DMS114 treated with DMSO at 0.1 percent for 48 hours (cell line): ENCODE measurements at regions not wholly inside any gene's neighbourhood (a gene's known extent, or its start where the extent isn't known, plus 50 kb on each side); places are given as distances from the start of the nearest gene placed in this dataset.
"Not testable (repeated sequence)": the region's sequence is repeated elsewhere in the genome, so short reads cannot be mapped to it uniquely, and the experiment has no call there.

Experiments used
- DNase-seq: peaks from one replicate; lab custom pipeline; 2025; ENCODE audit not compliant: unreplicated experiment; lab: John Stamatoyannopoulos, UW

DNA sequence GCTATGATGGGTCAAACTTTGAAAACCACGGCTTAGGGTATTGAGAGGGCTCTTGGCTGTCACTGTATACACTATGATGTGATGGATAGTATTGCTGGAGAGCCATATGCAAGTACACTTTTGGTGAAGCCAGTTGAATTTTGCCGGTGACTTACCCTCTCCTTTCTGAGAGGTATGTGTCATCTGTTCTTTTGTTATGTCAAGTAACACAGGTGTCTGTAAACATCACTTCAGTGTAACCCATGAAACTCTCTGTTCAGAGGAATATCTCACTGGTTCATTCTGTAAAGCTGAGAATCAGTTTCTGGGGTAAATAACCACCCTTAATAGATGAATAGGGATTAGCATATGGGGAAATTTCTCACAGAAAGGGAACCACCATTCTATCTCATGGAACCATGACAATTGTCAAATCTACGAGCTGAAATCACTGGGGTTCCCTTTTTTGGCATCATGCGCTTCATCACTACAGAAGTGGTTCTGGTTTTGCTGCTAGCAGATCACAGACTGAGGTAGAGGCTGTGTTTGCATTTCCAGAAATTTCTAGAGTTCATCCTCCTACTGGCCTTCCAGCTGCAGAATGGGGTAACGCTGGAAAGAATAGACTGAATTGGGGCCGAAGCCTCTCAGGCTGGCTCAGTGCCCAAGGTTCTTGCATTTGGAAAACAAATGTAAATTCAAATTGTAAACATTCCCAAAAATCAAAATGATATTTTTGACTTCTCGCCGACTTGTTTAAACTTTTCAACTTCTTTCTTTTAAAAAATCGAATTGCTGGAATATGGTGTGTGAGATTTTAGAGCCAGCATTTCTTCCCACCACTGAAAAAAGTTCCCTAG is 83.3 kb upstream of the CREB5 start:
- no peak for DNase-seq

DNA sequence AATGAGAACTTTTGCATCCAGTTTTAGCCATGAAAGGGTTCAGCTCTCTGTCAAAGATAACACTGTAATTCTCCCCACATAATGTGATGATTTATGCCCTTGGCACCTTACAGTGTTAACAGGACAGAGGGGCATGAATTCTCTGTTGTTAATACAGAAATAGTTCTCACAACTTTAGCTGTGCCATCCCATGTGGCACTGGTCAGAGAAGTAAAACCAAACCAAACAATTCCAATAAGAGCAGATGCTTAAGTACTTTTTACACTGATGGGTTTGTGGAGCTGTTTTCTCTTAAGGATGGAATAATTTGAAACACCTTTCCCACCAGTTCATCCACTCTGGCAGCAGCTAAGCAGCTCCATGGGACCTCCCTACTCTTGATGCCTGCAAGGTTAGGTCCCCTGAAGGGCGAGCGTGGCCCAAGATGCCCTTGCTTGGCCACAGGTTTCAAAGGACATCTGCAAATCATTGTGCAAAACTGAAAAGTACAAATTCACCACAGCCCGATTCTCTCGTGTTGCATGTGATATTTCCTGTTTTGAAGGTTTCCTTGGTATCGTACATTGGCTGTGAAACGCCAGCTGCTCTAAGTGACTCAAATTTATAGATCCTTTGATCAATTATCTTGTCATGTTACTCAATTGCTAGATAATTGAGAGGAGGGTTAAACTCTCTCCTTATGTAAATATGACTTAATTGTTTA is 82.5 kb upstream of the CREB5 start:
- DNase-seq: no peak

DNA sequence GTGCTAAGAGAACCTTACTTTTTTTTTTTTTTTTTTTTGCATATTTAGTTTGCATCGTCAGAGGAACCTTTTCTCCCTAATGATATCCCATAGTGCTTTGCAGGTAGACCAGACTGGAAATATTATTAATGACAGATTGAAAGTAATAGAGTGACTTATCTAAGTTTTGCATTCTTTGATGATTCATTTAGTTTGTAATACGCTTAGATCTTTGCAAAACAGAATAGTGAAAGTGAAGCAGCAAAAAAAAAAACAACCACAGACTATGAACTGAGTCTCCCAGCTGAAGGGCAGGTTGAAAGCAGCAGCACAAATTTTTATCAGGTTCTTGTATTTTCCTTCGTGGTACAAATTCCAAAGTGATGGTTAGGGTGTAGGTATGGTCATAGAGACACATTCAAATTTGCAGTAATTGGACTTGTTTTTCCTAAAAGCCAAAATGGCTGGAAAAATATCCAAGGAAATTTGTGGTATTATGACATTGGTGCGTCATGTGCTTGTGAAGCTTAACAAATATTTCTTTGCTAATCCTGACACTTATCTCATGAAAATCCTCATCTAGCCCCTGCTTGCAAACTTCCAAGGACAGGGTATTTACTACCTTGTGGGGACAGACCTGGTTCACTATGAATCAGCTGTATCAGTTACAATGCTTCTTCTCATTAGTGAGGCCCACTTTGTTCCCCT is 81.8 kb upstream of the CREB5 start:
- DNase-seq: no peak

DNA sequence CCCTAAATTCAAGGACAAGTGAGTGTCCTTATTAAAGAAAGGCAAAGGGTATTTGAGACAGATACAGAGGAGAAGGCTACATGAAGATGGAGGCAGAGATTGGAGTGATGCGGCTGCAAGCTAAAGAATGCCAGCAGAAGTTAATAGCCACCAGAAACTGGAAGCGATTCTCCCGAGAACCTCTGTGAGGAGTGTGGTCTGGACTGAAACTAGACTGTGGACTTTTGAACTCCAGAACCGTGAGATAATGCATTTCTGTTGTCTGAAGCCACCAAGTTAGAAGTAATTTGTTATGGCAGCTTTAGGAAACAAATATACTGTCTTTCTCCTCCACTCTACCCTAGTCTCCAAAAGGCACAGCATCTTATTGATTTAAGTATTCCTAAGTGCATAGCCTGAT is 80.3 kb upstream of the CREB5 start:
- no peak for DNase-seq

DNA sequence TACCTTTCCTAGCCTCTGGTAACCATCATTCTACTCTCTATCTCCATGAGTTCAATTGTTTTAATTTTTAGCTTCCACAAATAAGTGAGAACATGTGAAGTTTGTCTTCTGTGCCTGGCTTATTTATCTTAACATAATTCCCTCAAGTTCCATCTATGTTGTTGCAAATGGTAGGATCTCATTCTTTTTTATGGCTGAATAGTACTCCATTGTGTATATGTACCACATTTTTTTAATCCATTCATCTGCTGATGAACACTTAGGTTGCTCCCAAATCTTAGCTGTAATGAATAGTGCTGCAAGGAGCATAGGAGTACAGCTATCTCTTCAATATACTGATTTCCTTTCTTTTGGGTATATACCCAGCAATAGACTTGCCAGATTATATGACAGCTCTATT is 78.8 kb upstream of the CREB5 start:
- DNase-seq: not testable (repeated sequence)

DNA sequence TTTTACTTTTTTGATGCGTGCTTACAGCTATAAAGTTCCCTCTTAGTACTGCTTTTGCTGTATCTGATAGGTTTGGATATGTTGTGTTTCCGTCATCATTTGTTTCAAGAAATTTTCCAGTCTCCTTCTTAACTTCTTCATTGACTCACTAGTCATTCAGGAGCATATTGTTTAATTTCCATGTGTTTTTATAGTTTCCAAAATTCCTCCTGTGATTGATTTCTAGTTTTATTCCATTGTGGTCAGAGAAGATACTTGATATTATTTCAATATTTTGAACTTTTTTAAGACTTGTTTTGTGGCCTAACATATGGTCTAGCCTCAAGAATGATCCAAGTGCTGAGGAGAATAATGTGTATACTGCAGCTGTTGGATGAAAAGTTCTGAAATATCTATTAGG is 75.5 kb upstream of the CREB5 start:
- no peak for DNase-seq

DNA sequence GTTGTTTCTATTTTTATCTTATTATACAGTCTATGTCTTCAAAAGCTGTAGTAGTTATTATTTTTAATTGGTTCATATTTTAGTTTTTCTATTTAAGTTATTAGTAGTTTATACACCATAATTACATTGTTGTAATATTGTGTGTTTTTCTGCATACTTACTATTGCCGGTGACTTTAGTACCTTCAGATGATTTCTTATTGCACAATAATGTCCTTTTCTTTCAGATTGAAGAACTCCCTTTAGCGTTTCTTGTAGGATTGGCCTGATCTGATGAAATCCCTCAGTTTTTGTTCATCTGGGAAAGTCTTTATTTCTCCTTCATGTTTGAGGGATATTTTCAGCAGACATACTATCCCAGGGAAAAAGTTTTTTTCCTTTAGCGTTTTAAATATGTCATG is 74.3 kb upstream of the CREB5 start:
- DNase-seq: no peak

DNA sequence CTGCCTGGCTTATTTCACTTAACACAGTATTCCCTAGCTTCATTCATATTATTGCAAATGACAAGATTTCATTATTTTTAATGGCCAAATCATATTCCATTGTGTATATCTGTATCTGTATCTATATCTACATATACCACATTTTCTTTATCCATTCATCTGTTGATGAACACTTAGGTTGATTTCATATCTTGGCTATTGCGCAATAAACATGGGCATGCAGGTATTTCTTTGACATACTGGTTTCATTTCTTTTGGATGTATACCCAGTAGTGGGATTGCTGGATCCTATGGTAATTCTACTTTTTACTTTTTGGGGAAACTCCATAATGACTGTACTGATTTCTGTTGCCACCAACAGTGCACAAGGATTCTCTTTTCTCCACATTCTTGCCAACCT is 68.9 kb upstream of the CREB5 start:
- no peak for DNase-seq

DNA sequence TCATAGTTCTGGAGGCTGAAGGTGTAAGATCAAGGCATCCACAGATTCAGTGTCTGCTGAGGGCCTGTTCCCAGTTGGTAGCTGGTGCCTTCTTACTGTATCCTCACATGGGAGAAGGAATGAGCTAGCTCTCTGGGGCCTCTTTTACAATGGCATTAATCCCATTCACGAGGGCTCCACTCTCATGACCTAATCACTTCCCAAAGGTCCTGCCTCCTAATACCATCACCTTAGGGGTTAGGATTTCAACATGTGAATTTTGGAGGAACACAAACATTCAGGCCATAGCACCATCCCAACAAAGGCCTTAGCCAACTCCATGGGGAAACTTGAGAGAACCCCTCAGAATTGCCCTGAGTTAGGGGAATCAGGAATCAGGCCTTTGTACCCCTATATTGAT is 66.1 kb upstream of the CREB5 start:
- no peak for DNase-seq

DNA sequence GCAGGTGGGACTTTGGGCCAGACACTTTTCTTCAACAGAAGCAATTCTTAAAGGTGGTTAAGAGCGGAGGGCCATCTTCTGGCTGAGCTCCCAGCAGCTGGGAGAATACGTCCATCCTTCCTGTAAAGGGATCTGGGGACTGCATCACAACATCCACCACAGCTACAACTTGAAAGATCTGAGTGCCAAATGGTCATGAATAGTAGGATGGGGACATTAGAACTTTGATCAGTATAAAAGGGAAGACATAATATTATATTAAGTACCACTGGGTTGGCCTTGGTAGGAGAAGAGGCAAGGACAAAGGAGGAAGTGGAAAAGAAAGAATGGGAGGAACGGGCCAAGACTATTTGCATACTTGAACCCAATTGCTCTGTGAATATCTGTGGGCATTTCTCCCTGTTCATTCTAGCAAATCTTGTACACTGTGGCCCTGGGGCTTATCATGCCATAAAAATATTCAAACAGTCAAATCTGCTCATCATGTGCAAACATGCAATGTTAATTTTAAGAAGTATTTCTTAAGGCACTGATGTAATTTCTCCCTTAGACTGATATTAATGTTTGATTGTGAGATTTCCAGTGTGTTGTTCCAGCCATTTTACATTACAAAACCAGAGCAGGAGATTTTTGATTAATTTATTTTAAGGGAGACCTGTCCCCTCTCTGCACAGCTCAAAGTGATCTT is 65.5 kb upstream of the CREB5 start:
- DNase-seq: no peak

DNA sequence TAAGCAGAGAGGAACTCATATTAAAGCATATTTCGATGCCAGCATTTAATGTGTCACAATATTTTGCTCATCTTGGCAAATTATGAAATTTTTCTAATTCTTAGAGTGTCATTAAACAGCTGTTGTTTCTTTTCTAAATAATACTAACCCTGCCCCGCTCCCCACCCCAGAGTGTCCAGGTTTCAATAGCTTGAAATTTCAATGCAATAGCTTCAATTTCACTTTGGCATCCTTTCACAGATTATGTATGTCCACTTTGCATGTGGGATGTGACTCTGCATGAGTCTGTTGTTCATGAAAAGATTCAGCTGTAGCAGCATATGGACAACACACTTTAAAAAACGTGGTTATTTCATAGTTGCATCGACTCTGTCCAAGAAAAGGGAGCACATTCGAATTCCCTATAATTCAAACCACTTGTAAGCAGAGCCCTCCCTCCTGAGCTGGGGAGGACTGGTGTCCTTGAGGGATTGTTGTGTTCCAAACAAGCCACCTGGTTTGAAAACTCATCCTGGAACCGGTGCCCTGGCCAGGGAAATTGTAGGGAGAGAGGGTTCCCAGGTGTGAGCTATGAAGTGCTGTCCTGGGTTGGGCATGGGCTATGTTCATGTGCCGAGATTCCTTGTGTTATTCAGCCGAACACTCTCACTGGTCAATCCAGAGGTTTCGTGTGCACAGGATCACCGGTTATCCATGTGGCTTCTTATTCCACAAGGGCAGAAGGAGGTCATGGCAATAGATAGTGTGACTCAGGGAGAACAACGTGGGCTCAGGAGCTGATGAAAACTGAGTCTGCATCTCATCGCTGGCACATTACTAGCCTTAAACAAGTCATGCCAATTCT is 64.6 kb upstream of the CREB5 start:
- DNase-seq: no peak

DNA sequence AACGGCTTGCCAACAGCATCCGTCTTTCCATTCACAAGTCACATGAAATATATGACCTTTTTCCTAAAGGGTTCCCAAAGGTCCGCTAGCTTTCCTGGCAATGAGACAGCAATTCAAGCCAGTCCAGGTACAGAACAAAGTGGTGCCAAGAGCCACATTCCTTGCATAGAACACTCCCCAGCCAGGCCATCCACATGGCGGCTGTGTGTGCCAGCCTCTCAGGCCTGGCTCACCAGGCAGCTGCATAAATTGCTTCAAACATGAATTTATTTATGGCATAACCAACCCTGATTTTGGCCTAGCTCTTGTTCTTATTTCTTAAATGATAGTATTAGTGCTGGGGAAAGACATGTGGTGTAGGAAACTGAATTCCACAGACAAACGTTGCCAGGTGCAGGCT is 63.7 kb upstream of the CREB5 start:
- no peak for DNase-seq

DNA sequence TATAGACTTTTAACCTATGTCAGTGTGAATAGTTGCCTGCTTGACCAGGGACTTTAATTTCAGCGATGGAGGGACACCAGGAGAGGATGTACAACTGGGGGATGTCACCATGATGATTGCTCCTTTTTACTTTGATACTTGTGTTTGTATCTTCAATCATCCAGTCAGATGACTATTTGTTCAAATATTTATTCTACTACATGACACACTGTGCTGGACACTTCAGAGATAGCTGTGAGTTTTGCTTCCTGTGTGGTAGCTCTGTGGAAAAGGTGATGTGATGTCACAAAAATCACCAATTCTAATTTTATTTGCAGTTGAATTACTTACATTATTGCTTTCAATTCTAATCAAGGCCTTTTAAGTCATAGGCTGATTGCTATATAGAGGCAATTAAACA is 62.7 kb upstream of the CREB5 start:
- no peak for DNase-seq

DNA sequence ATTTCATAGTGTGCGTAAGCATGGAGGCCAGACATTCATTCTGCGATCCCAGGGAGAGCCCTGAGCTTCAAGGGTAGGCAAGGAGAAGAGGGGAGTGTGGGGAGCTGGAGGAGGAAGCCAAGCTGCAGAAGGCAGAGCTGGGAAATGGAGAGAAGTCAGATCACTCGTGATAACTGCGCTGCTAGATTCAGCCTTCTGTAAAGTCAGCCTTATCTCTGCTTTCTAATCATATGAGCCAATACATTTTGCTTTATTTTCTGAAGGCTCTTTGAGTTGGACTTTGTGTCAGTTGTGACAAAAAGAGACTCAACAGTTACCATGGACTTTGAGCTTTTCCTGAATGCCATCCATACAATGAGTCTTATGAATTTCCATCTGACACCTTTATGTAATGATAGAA is 61.7 kb upstream of the CREB5 start:
- no peak for DNase-seq

DNA sequence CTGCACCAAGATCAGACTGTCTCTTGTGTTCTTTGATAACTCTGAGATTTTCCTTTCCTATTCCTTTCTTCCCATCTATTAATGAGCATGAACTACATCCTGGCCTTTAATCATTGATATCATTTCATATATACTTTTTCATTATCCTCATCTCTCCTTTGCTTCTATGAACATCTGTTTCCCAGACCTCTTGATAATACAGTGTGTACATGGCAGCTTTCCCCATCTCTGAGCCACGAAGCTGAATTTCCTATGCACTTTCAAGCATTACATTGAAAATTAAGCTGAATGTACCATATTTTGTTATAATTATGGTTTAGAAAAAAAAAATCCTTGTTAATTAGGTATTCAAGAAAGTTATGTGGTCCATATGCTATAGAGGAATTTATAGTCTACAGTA is 60.9 kb upstream of the CREB5 start:
- no peak for DNase-seq

DNA sequence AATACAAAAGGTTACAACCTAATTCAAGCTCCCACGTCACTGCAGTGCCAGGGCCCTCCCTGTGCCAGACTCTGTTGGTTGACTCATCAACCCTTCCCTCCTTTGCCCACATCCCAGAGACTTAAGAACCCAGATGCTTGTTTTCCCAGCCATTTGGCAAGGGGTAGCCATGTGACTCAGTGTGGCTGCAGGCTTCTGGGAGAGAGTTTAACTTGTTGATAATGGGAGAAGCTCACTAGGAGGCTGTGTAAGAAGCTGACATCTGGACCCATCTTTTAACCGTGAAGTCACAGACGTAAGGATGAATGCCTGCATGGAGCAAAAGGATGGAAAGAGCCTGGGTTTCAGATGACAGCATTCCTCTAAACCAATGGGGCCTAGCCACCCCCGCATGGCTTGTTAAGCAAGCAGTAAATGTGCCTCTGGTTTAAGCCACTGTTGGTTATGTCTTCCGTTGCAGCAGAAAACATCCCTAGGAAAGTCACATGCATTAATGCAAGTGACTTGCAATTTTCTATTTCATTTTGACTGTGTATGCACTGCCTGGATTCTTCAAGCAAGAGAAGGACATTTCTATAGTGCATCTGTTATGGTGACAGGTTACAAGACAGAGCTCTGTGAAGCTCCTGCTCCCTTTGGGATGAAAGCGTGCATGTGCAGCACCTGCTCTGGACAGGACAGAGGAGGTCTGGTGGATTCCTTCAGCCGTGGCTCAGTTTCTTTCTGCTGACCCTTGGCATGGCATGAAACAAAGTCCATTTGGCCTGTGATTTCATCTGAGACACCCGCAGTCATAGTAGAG is 57.5 kb upstream of the CREB5 start:
- no peak for DNase-seq

DNA sequence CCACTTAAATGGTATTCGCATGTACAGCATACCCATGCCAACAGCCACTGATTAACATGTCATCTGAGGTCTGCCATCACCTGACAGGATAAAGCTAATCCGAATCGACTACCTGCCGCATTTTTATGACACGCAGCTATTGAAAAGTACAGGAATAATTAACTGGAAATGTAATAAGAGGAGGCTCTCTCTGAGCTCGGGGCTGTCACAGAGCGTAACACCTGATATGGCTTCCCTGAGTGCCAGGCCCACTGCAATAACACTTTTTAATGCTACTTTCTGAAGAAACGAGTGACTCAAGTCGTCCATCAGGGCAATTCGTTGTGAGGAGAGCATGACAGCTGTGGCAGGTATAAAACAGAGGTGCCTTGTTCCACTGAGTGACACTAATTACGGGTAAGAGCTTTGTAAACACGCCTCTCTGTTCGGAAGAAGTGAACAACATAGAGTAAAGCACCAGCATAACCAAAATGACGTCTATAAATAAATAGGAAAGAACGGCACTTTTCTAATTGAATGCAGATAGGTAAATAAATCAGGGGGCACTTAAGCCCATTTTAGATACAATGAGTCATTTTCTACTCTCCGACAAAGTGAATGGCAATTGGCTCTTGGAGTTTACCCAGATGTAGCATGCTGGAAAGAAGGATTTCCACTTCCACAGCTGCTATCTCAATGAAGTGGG is 56.5 kb upstream of the CREB5 start:
- no peak for DNase-seq

DNA sequence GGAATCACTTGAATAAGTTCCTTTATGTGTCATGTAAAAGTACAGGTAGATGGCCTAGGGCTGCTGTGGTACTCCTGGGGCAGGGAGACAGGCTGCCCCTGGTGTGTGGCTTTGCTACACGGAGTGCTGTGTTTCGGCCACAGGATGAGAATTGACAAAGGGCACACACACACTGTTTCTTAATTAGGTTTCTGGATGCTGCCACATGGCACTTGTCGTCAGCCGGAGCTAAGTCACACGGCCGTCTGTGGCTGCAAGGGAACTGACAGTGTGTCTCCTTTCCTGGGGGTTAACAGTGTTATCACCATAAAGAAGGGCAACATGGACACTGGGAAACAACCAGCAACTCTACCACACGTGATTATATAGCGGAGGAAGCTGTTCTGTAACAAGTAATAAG is 55.7 kb upstream of the CREB5 start:
- no peak for DNase-seq

DNA sequence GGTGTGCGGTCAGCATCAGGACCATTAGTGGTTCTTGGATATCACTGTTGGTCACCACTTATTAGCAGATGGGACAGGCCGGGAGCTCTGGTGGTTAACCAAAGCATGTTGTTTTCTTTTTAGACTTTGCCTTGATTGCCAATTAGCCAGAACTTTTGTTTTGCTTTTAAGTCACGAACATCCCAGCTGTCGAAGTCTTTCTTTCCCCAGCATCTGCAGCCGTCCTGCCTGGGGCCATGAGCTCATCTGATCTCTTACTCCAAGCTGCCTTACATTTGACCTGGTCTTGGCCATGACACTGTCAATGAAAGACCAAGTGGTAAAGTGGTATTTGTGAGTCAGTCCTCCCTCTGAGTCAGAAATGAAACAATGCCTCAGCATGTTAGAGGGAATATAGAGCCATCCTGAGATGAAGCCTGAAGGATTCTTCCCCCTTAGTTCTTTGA is 53.9 kb upstream of the CREB5 start:
- DNase-seq: no peak
